IMR-90 (cell line): ENCODE measurements at regions not wholly inside any gene's neighbourhood (a gene's known extent, or its start where the extent isn't known, plus 50 kb on each side); places are given as distances from the start of the nearest gene placed in this dataset.

Experiments used
- ATAC-seq: fragments of 200-7000 bp; cut with Tn5 transposase; 2 replicates; pipeline ENCODE4 v1.9.1; 2020; ENCODE audit warnings: low read depth, mild to moderate bottlenecking, moderate library complexity
- BruUV-seq: library from RNA; stranded (reverse); fragments of 400-500 nt; replicated peaks from 2 replicates; lab custom pipeline; 2021; lab: Mats Ljungman, UMichigan
- CTCF ChIA-PET: fragments of 300-600 bp; formaldehyde crosslinking; extraction: SDS; loops from one replicate; lab custom pipeline; 2021; ENCODE audit warnings: antibody characterized with exemption; lab: Yijun Ruan, JAX
- POLR2A ChIA-PET: fragments of 300-600 bp; sonication (Branson Sonifier 250); formaldehyde crosslinking; loops from one replicate; lab custom pipeline; 2022; ENCODE audit warnings: antibody characterized with exemption; ENCODE audit not compliant: unreplicated experiment; lab: Charles Lee
- DNase-seq: peaks from one replicate; pipeline ENCODE4 v3.0.0; 2013
- H2AFZ ChIP-seq: replicated peaks from 2 replicates; pipeline ENCODE3; 2013; ENCODE audit warnings: low read length, mild to moderate bottlenecking; ENCODE audit not compliant: poor library complexity
- H2AK5ac ChIP-seq: 2 replicates; pipeline ENCODE4 v1.6.1; 2013; ENCODE audit warnings: low read depth, low read length, inconsistent platforms
- H2AK9ac ChIP-seq: replicated peaks from 2 replicates; pipeline ENCODE3; 2013; ENCODE audit warnings: mild to moderate bottlenecking, low read depth, low read length, moderate library complexity; ENCODE audit not compliant: poor library complexity
- H2BK120ac ChIP-seq: 2 replicates; pipeline ENCODE4 v1.6.1; 2013; ENCODE audit warnings: low read depth, low read length, inconsistent platforms
- H2BK15ac ChIP-seq: 3 replicates; pipeline ENCODE4 v1.6.1; 2013; ENCODE audit warnings: low read depth, low read length, inconsistent platforms
- H2BK20ac ChIP-seq: 2 replicates; pipeline ENCODE4 v1.6.1; 2013; ENCODE audit warnings: low read depth, mild to moderate bottlenecking, inconsistent platforms, low read length, moderate library complexity
- H2BK5ac ChIP-seq: 2 replicates; pipeline ENCODE4 v1.6.1; 2013; ENCODE audit warnings: mild to moderate bottlenecking, low read depth, low read length, inconsistent platforms; ENCODE audit not compliant: poor library complexity, severe bottlenecking
- H3K14ac ChIP-seq: replicated peaks from 2 replicates; pipeline ENCODE4 v1.6.1; 2013; ENCODE audit warnings: low read depth, low read length, inconsistent platforms
- H3K18ac ChIP-seq: 2 replicates; pipeline ENCODE4 v1.6.1; 2013; ENCODE audit warnings: low read depth, low read length, control low read depth
- H3K23ac ChIP-seq: 2 replicates; pipeline ENCODE4 v1.6.1; 2013; ENCODE audit warnings: low read depth, low read length, inconsistent platforms
- H3K27ac ChIP-seq: 2 replicates; pipeline ENCODE4 v1.5.1; 2013; ENCODE audit warnings: mild to moderate bottlenecking, control low read depth, low read length; ENCODE audit not compliant: insufficient read depth
- H3K27me3 ChIP-seq: 2 replicates; pipeline ENCODE4 v1.6.1; 2013; ENCODE audit warnings: low read length; ENCODE audit not compliant: control insufficient read depth, insufficient read depth
- H3K36me3 ChIP-seq: 2 replicates; pipeline ENCODE4 v1.6.1; 2013; ENCODE audit warnings: low read length, mixed read lengths; ENCODE audit not compliant: control insufficient read depth, insufficient read depth
- H3K4ac ChIP-seq: 2 replicates; pipeline ENCODE4 v1.6.1; 2013; ENCODE audit warnings: low read depth, low read length, inconsistent platforms
- H3K4me1 ChIP-seq: 2 replicates; pipeline ENCODE4 v1.6.1; 2013; ENCODE audit warnings: low read length, mixed read lengths; ENCODE audit not compliant: control insufficient read depth, insufficient read depth
- H3K4me2 ChIP-seq: 2 replicates; pipeline ENCODE4 v1.6.1; 2013; ENCODE audit warnings: low read depth, mild to moderate bottlenecking, control low read depth, low read length, moderate library complexity
- H3K4me3 ChIP-seq: 2 replicates; pipeline ENCODE4 v1.5.1; 2013; ENCODE audit warnings: low read depth, mild to moderate bottlenecking, control low read depth, low read length, moderate library complexity; ENCODE audit not compliant: insufficient read depth
- H3K56ac ChIP-seq: 2 replicates; pipeline ENCODE4 v1.6.1; 2013; ENCODE audit warnings: low read length, inconsistent platforms; ENCODE audit not compliant: insufficient read depth; ENCODE audit errors: extremely low read depth
- H3K79me1 ChIP-seq, 2 experiments: 2 replicates each; pipeline ENCODE4 v1.6.1; 2013; ENCODE audit warnings: low read length in 2 of 2, inconsistent platforms in 1 of 2, low read depth in 1 of 2
- H3K9ac ChIP-seq: 2 replicates; pipeline ENCODE4 v1.6.1; 2013; ENCODE audit warnings: low read depth, low read length, control low read depth
- H3K9me1 ChIP-seq: 2 replicates; pipeline ENCODE4 v1.6.1; 2013; ENCODE audit warnings: low read length, inconsistent platforms; ENCODE audit not compliant: insufficient read depth
- H3K9me3 ChIP-seq: 2 replicates; pipeline ENCODE4 v1.6.1; 2013; ENCODE audit warnings: low read length; ENCODE audit not compliant: control insufficient read depth, insufficient read depth
- H4K20me1 ChIP-seq: 2 replicates; pipeline ENCODE4 v1.6.1; 2013; ENCODE audit warnings: low read length, inconsistent platforms; ENCODE audit not compliant: insufficient read depth
- H4K5ac ChIP-seq: 2 replicates; pipeline ENCODE4 v1.6.1; 2013; ENCODE audit warnings: mild to moderate bottlenecking, low read depth, low read length, control low read depth
- H4K8ac ChIP-seq, 2 experiments: 2 replicates each; pipeline ENCODE4 v1.6.1; 2013; ENCODE audit warnings: low read depth in 2 of 2, low read length in 2 of 2, control low read depth in 1 of 2, inconsistent platforms in 1 of 2
- H4K91ac ChIP-seq: 2 replicates; pipeline ENCODE4 v1.6.1; 2013; ENCODE audit warnings: low read depth, low read length, inconsistent platforms; ENCODE audit not compliant: insufficient read depth
- CEBPB ChIP-seq: IDR thresholded peaks from 2 replicates; pipeline ENCODE4 v1.6.1; 2012; ENCODE audit warnings: low read depth, low read length, improper control_type of control experiment
- ELK1 ChIP-seq: fragments of 150-350 bp; IDR thresholded peaks from 2 replicates; pipeline ENCODE4 v1.6.1; 2016; ENCODE audit warnings: low read depth, mild to moderate bottlenecking, low read length, moderate library complexity, borderline replicate concordance
- FOS ChIP-seq: fragments of 150-350 bp; IDR thresholded peaks from 2 replicates; pipeline ENCODE4 v1.6.1; 2016; ENCODE audit warnings: low read depth, low read length
- MAFK ChIP-seq: IDR thresholded peaks from 2 replicates; pipeline ENCODE4 v1.6.1; 2012; ENCODE audit warnings: low read depth, low read length, improper control_type of control experiment
- MAZ ChIP-seq: IDR thresholded peaks from 2 replicates; pipeline ENCODE4 v1.6.1; 2012; ENCODE audit warnings: low read depth, mild to moderate bottlenecking, low read length, improper control_type of control experiment, moderate library complexity, borderline replicate concordance
- MXI1 ChIP-seq: IDR thresholded peaks from 2 replicates; pipeline ENCODE4 v1.6.1; 2012; ENCODE audit warnings: low read depth, mild to moderate bottlenecking, low read length, moderate library complexity, borderline replicate concordance
- NFE2L2 ChIP-seq: fragments of 150-350 bp; IDR thresholded peaks from 2 replicates; pipeline ENCODE4 v1.6.1; 2016; ENCODE audit warnings: low read depth, mild to moderate bottlenecking, low read length
- POLR2A ChIP-seq: IDR thresholded peaks from 2 replicates; pipeline ENCODE4 v1.6.1; 2012; ENCODE audit warnings: mild to moderate bottlenecking, low read depth, low read length
- RAD21 ChIP-seq: IDR thresholded peaks from 2 replicates; pipeline ENCODE4 v1.6.1; 2012; ENCODE audit warnings: low read length, improper control_type of control experiment
- RCOR1 ChIP-seq: IDR thresholded peaks from 2 replicates; pipeline ENCODE4 v1.6.1; 2012; ENCODE audit warnings: mild to moderate bottlenecking, low read length, improper control_type of control experiment; ENCODE audit not compliant: insufficient replicate concordance
- RFX5 ChIP-seq: IDR thresholded peaks from 2 replicates; pipeline ENCODE4 v1.8.0; 2012; ENCODE audit warnings: low read depth, mild to moderate bottlenecking, low read length, moderate library complexity
- USF2 ChIP-seq: fragments of 150-350 bp; IDR thresholded peaks from 2 replicates; pipeline ENCODE4 v1.6.1; 2017; ENCODE audit warnings: mild to moderate bottlenecking, antibody characterized with exemption, low read length, low read depth
- WGBS, 2 experiments: methylation state at CpG; one replicate each; pipeline versions ENCODE4 v1.1.5 to v1.1.7; 2013; ENCODE audit warnings: missing lambda C conversion rate in 2 of 2; ENCODE audit not compliant: insufficient read length in 1 of 2; ENCODE audit errors: extremely low coverage in 2 of 2; 5-methylcytosine and 5-hydroxymethylcytosine counted together
- dilution Hi-C: fragments of 300-500 bp; cut with HindIII; formaldehyde crosslinking; loops from one replicate; pipeline ENCODE4 v1.14.3; 2018; ENCODE audit warnings: low sequenced_read_pairs; ENCODE audit not compliant: unreplicated experiment
- in situ Hi-C: fragments of 300-500 bp; cut with MboI; formaldehyde crosslinking; loops from 3 replicates; pipeline ENCODE4 v1.14.3; 2019; ENCODE audit warnings: low sequenced_read_pairs, inconsistent platforms, mixed read lengths
- intact Hi-C: fragments of 100-400 bp; cut with micrococcal nuclease; formaldehyde crosslinking; loops from 2 replicates; pipeline ENCODE4 v1.10.0; 2022
- TF ChIP-seq, protein P1 (sequence below): conservative IDR thresholded peaks from 2 replicates; pipeline ENCODE4 v1.5.1; 2012; ENCODE audit warnings: mild to moderate bottlenecking, low read depth, low read length, improper control_type of control experiment

- H2AFZ ChIP-seq = no peak overlapping the region
- H2AK9ac ChIP-seq = no peak overlapping the region
- ChIA-PET POLR2A (no interaction called here), CTCF (no interaction called here)
- no peaks in the 10 kb centered on the region for H3K27me3 ChIP-seq
- dilution Hi-C loops (no loop called here), in situ Hi-C loops (no loop called here), intact Hi-C loops (no loop called here)
- WGBS, 2 experiments = no CpG with 5 or more reads among the region's 1 CpG
- H3K4me1 ChIP-seq = no peaks in the 10 kb centered on the region
- no peak overlapping the region for H3K18ac ChIP-seq
- no peak overlapping the region for H4K5ac ChIP-seq
- DNase-seq = no peak
- no peak overlapping the region for H3K14ac ChIP-seq
- no peaks in the 10 kb centered on the region for H3K36me3 ChIP-seq
- no peak overlapping the region for H3K4me2 ChIP-seq
- BruUV-seq = no TSS peak
- H2BK20ac ChIP-seq = no peak overlapping the region
- H3K9me1 ChIP-seq = no peaks in the 10 kb centered on the region
- H4K20me1 ChIP-seq = no peaks in the 10 kb centered on the region
- no peak overlapping the region for H3K23ac ChIP-seq
- no peak overlapping the region for H2BK5ac ChIP-seq
- TF ChIP-seq USF2 (no peak), FOS (no peak), MAFK (no peak), NFE2L2 (no peak), CEBPB (no peak), MAZ (no peak), RFX5 (no peak), RAD21 (no peak), ELK1 (no peak), MXI1 (no peak), RCOR1 (no peak), POLR2A (no peak)
- TF ChIP-seq, protein P1, sequence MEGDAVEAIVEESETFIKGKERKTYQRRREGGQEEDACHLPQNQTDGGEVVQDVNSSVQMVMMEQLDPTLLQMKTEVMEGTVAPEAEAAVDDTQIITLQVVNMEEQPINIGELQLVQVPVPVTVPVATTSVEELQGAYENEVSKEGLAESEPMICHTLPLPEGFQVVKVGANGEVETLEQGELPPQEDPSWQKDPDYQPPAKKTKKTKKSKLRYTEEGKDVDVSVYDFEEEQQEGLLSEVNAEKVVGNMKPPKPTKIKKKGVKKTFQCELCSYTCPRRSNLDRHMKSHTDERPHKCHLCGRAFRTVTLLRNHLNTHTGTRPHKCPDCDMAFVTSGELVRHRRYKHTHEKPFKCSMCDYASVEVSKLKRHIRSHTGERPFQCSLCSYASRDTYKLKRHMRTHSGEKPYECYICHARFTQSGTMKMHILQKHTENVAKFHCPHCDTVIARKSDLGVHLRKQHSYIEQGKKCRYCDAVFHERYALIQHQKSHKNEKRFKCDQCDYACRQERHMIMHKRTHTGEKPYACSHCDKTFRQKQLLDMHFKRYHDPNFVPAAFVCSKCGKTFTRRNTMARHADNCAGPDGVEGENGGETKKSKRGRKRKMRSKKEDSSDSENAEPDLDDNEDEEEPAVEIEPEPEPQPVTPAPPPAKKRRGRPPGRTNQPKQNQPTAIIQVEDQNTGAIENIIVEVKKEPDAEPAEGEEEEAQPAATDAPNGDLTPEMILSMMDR = no peak
- H2BK15ac ChIP-seq = no peak overlapping the region
- no peaks in the 10 kb centered on the region for H3K9me3 ChIP-seq
- no peak overlapping the region for H3K27ac ChIP-seq
- no peak overlapping the region for H2AK5ac ChIP-seq
- H3K79me1 ChIP-seq = no peaks in the 10 kb centered on the region
- H4K91ac ChIP-seq = no peak overlapping the region
- no peak overlapping the region for H4K8ac ChIP-seq
- H3K4me3 ChIP-seq = no peak overlapping the region
- H3K9ac ChIP-seq = no peak overlapping the region
- H3K56ac ChIP-seq = no peak overlapping the region
- H3K4ac ChIP-seq = no peak overlapping the region
- no peak overlapping the region for H2BK120ac ChIP-seq
- no peak for ATAC-seq
These were observed 1996.2 kb upstream of the PIK3C3 start for GRCh38 chr18:39958876-39959275.
